Fibroblast of skin of scalp (primary cell): ENCODE measurements at regions not wholly inside any gene's neighbourhood (a gene's known extent, or its start where the extent isn't known, plus 50 kb on each side); places are given as distances from the start of the nearest gene placed in this dataset.
A peak's percentile ranks its signal among the peaks of the same experiment; 100 is the strongest.
"Not testable (repeated sequence)": the region's sequence is repeated elsewhere in the genome, so short reads cannot be mapped to it uniquely, and the experiment has no call there.

Experiments used
- DNase-seq: peaks from one replicate; pipeline ENCODE4 v3.0.0-alpha.2; 2013

- no peak for DNase-seq
These were observed 121.3 kb upstream of the JADE1 start for GRCh38 chr4:128688033-128688721.

GRCh38 chr4:128686810-128687209, 122.7 kb upstream of the JADE1 start:
- DNase-seq, result no peak

- no peak for DNase-seq
These were observed 123.5 kb upstream of the JADE1 start for GRCh38 chr4:128686032-128686465.

GRCh38 chr4:128684016-128684415, 125.5 kb upstream of the JADE1 start:
- DNase-seq, result no peak

GRCh38 chr4:128682942-128683666, 126.4 kb upstream of the JADE1 start:
- DNase-seq, result no peak

GRCh38 chr4:128676095-128676494, 133.4 kb upstream of the JADE1 start:
- DNase-seq, result no peak

GRCh38 chr4:128675083-128675482, 134.4 kb upstream of the JADE1 start:
- no peak for DNase-seq

- not testable (repeated sequence) for DNase-seq
These were observed 136.3 kb upstream of the JADE1 start for GRCh38 chr4:128673159-128673558.

- DNase-seq, result not testable (repeated sequence)
These were observed 136.9 kb upstream of the JADE1 start for GRCh38 chr4:128672596-128672995.

GRCh38 chr4:128670513-128670912, 139.0 kb upstream of the JADE1 start:
- DNase-seq, result no peak

GRCh38 chr4:128668566-128668965, 140.9 kb upstream of the JADE1 start:
- no peak for DNase-seq

GRCh38 chr4:128665514-128665913, 144.0 kb upstream of the JADE1 start:
- no peak for DNase-seq

- no peak for DNase-seq
These were observed 146.2 kb upstream of the JADE1 start for GRCh38 chr4:128663325-128663724.

GRCh38 chr4:128661479-128661878, 148.0 kb upstream of the JADE1 start:
- DNase-seq, result no peak

- peak; percentile 11 for DNase-seq
These were observed 148.9 kb upstream of the JADE1 start for GRCh38 chr4:128660361-128661215.

GRCh38 chr4:128658214-128658631, 151.3 kb upstream of the JADE1 start:
- DNase-seq, result no peak

- no peak for DNase-seq
These were observed 151.9 kb upstream of the JADE1 start for GRCh38 chr4:128657638-128658037.

GRCh38 chr4:128654465-128654864, 155.0 kb upstream of the JADE1 start:
- no peak for DNase-seq

- peak; percentile 12 for DNase-seq
These were observed 155.7 kb upstream of the JADE1 start for GRCh38 chr4:128653527-128654444.

GRCh38 chr4:128649575-128650205, 159.8 kb upstream of the JADE1 start:
- DNase-seq, result peak; percentile 60

- no peak for DNase-seq
These were observed 160.3 kb upstream of the JADE1 start for GRCh38 chr4:128649161-128649560.

GRCh38 chr4:128648021-128648420, 161.5 kb upstream of the JADE1 start:
- no peak for DNase-seq
